ENCODE measurements at regions not wholly inside any gene's neighbourhood (a gene's known extent, or its start where the extent isn't known, plus 50 kb on each side); places are given as distances from the start of the nearest gene placed in this dataset.
A peak's percentile ranks its signal among the peaks of the same experiment; 100 is the strongest.
"Not testable (repeated sequence)": the region's sequence is repeated elsewhere in the genome, so short reads cannot be mapped to it uniquely, and the experiment has no call there.

DNA sequence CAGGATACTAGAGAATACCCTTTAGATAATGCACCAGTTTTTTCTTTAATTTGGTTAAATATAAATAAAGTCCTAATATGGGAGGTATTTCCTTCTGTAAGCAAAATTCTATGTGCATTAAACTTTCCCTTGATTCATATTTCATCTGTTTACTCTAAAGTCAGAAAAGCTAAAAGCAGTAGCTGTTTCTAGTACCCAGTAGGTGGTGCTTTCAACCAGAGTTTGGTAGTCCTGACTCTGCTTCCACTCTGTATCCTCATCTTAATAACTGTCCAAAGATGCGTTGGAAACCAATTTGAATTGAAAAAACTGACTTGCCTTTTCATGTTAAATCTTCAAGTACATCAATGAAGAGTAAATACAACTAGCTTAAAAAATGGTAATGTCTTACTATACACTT is 1065.2 kb downstream of the JRKL start:
- DNase-seq: peak; percentile 27

DNA sequence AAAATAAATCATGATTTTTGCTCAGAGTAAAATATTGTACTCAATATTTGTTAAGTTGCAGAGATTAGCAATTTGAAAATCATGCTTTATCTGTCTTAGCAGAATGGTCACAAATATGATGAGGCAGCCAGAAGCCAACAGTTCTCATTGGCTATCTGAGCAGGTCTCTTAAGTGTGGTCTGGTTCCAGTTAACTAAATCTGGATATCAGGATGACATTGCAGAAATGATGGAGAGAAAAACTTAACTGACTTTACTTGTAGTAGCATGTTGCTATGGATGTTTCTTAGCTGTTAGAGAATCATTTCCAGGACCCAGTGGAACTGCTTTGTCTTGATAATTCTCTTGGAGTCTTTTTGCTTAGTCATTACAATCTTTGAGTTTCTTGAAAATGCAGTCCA is 1070.3 kb downstream of the JRKL start:
- DNase-seq: no peak

- no peak for DNase-seq
These were observed 1071.4 kb downstream of the JRKL start for GRCh38 chr11:97461044-97461880.

GRCh38 chr11:97461934-97462333 is 1072.1 kb downstream of the JRKL start:
- no peak for DNase-seq

DNA sequence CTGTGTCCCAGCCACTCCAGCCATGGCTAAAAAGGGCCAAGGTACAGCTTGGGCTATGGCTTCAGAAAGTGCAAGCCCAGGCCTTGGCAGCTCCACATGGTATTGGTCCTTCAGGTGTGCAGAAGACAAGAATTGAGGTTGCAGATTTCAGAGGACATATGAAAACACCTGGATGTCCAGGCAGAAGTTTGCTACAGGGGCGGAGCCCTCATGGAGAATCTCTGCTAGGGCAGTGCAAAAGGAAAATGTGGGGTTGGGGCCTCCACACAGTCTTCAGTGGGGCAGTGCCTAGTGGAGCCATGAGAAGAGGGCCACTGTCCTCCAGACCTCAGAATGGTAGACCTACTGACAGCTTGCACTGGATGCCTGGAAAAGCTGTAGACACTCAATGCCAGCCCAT is 1074.1 kb downstream of the JRKL start:
- DNase-seq: no peak

DNA sequence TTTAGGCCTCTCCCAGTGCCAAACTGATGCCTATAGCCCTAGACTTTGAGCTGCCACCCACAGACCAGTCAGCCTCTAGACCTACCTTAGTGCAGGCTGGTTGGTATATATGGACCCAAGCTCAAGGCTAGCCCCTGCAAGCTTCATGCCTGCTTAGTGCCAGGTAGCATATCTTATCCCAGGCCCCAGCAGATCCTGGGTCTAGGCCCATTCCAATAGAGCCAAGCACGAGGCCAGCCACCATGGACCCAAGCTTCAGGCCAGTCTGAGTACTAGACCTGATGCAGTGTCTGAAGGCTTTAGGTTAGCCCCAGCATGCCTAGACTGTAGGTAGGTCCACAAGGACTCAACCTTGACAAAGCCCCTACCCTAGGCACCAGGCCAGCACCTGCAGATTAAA is 1081.7 kb downstream of the JRKL start:
- DNase-seq: no peak

GRCh38 chr11:97487387-97487786 is 1097.6 kb downstream of the JRKL start:
- no peak for DNase-seq

DNA sequence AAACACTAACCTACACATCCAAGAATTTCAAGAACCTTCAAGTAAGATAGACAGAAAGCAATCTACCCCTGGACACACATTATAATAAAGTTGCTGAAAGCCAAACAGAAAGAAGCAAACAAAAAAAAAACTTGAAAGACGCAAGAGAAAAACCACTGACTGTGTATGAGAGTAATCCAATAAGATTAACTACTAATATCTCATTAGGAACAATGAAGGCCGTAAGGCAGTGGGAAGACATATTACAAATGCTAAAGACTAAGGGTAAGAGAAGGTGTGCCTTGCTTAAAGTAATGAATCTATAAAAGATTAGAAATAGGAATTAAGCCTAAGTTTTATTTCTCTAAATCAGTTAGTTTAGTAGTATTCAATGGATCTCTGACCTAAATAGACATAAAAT is 1109.1 kb downstream of the JRKL start:
- no peak for DNase-seq

DNA sequence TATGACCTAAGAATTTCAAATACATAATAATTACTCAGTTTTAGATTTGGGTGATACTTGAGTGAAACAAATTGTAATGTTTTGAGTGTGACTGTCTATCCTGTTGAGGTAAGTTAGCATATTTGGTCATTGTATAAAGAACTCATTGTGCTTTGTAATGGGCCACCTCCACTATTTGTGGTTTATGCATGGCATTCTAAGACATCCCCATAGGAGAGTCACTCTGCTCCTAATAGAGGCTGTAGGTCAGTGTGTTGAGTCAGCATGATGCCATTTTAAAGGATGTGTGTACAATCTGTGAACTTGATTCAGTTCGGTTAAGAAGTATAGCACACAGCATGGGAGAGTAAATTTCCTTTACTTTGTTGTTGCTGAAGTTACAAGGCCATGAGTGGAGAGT is 1112.4 kb downstream of the JRKL start:
- DNase-seq: no peak

DNA sequence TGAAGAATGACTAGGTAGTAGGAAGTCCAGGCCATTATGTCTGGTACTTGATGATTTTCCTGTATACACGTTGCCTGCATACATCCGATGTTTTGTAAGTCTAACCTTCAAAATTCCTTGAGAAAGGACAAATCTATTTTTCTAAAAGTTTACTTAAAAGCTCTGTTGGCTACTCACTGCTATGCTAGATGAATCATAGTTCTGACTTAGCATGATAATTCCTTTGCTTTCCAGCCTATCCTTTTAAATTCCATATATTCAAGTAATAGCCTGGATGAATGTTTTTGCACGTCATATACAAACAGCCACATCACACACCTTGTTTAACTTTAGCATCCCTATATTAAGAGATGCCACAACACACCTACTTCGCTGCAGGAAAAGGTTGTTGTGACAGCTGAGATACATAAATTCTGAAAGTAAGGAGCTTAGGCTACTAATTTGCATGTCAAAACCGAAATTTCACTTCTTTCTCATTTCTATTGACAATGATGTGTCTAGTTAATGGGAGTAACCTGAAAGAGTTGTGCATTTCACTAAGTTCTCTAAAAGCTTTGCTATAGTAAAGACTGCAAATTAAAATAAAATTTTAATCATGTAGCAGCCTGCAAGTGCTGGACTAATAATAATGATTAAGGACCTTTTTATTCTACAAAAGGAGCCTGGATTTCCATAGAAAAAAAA is 1116.4 kb downstream of the JRKL start:
- DNase-seq: no peak

- no peak for DNase-seq
These were observed 1124.6 kb downstream of the JRKL start for GRCh38 chr11:97514446-97514845.

- no peak for DNase-seq
These were observed 1126.9 kb downstream of the JRKL start for GRCh38 chr11:97516688-97517087.

- no peak for DNase-seq
These were observed 1135.5 kb downstream of the JRKL start for GRCh38 chr11:97525273-97525672.

- DNase-seq: no peak
These were observed 1147.8 kb downstream of the JRKL start for GRCh38 chr11:97537407-97538150.

DNA sequence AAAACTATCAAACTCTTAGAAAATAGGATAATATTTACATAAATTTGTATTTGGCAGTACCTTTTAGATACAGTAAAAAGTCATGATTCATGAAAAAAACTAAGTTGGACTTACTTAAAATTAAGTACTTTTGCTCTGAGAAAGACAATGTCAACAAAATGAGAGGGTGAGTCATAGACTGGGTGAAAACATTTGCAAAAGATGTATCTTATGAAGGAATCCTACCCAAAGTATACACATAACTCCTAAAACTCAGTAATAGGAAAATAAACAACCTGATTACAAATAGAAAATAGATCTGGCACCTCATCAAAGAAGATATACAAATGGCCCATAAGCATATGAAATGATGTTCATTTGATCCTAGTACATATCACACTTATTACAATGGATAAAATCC is 1154.6 kb downstream of the JRKL start:
- DNase-seq: no peak

GRCh38 chr11:97548280-97548679 is 1158.5 kb downstream of the JRKL start:
- no peak for DNase-seq

GRCh38 chr11:97557399-97557798 is 1167.6 kb downstream of the JRKL start:
- peak; percentile 20 for DNase-seq

DNA sequence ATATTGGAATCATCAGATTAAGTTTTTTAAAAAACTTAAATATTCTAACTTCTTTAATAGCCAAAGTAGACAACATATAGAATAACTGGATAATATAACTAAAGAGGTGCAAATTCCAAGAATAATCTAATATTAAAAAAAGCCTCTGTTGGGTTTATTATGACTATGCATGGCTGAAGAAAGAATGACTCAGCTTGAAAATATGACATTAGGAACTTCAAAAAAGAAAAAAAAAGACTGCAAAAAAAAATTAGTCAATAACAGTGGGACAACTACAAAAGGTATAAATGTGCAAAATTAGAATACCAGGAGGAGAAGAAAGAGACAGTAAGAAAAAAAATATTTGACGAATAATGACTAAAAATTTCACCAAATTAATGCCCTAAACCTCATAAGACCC is 1178.0 kb downstream of the JRKL start:
- DNase-seq: no peak

- DNase-seq: peak; percentile 2
These were observed 1180.8 kb downstream of the JRKL start for GRCh38 chr11:97570636-97571035.

- DNase-seq: not testable (repeated sequence)
These were observed 1184.0 kb downstream of the JRKL start for GRCh38 chr11:97573771-97574170.

GRCh38 chr11:97574976-97575665 is 1185.3 kb downstream of the JRKL start:
- no peak for DNase-seq

DNA sequence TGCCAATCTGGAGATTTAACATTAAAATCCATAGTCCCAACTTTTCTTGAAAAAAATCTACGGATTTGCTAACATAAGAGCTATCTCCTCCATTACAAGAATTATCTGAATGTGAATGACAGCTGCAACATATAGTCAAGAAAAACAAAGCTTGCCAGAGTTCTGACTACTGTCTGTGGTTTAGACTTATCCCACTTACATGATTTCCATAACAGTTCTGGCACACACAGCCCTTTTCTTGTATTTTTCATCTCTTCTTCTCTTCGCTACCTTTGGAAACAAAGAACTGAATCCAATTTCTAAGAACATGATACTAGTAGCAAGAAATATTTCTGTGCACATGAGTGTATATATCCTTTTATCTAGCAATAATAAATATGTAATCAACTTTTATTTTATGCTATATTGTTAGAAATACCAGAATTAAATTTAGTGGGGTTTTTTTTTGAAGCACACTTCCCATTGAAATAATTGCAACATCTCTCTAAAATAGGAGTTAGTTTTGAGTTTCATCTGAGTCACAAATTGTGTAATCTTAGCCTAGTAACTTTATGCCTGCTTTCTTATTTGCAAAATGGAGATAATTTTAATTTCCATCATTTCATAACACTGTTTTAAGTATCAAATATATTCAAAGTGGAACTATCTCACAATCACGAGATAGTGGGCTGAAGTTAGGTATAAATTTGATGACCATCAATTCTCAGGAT is 1217.6 kb downstream of the JRKL start:
- DNase-seq: no peak
